Vagina (tissue), 2 donors: ENCODE measurements at regions not wholly inside any gene's neighbourhood (a gene's known extent, or its start where the extent isn't known, plus 50 kb on each side); places are given as distances from the start of the nearest gene placed in this dataset.

ENCODE experiments used
- DNase-seq, 2 donors: peaks; one replicate each; pipeline ENCODE4 v3.0.0-alpha.2; 2017; ENCODE audit errors: extremely low spot score in 2 of 2
- H3K27ac ChIP-seq: fragments of 200-600 bp; sonication (generic); one replicate; pipeline ENCODE4 v1.5.1; 2019
- H3K27me3 ChIP-seq: fragments of 200-600 bp; sonication (generic); one replicate; pipeline ENCODE4 v1.5.1; 2019
- H3K36me3 ChIP-seq, 2 donors: fragments of 200-600 bp; sonication (generic); one replicate each; pipeline ENCODE4 v1.5.1; 2017 to 2019
- H3K4me1 ChIP-seq: fragments of 200-600 bp; sonication (generic); one replicate; pipeline ENCODE4 v1.5.1; 2019
- H3K4me3 ChIP-seq, 2 donors: fragments of 200-600 bp; sonication (generic); 1 replicate in 1 of 2; 2 replicates in 1 of 2; pipeline ENCODE4 v1.5.1; 2016 to 2019
- H3K9me3 ChIP-seq: fragments of 200-600 bp; sonication (generic); one replicate; pipeline ENCODE4 v1.5.1; 2019
- POLR2A ChIP-seq, 2 donors: fragments of 450-650 bp; IDR thresholded peaks; one replicate each; pipeline ENCODE4 v1.6.1; 2017; ENCODE audit warnings: antibody characterized with exemption in 2 of 2, mild to moderate bottlenecking in 2 of 2, moderate library complexity in 2 of 2
- POLR2AphosphoS5 ChIP-seq, 2 donors: sonication (generic); formaldehyde crosslinking; IDR thresholded peaks; one replicate each; pipeline ENCODE4 v1.9.0; 2017; ENCODE audit warnings: antibody characterized with exemption in 2 of 2, mild to moderate bottlenecking in 2 of 2, low read depth in 1 of 2; ENCODE audit not compliant: insufficient read depth in 1 of 2
- intact Hi-C: fragments of 100-400 bp; cut with DNase I; formaldehyde crosslinking; loops from one replicate; pipeline ENCODE4 v1.15.1; 2023
- TF ChIP-seq, protein P1 (sequence below), 3 experiments: fragments of 450-650 bp in 2 of 3; fragments of 200-600 bp in 1 of 3; sonication (generic) in 1 of 3; IDR thresholded peaks; one replicate each; pipeline ENCODE4 v1.5.1; 2017 to 2019; ENCODE audit warnings: antibody characterized with exemption in 3 of 3, mild to moderate bottlenecking in 2 of 3, moderate library complexity in 2 of 3

DNA sequence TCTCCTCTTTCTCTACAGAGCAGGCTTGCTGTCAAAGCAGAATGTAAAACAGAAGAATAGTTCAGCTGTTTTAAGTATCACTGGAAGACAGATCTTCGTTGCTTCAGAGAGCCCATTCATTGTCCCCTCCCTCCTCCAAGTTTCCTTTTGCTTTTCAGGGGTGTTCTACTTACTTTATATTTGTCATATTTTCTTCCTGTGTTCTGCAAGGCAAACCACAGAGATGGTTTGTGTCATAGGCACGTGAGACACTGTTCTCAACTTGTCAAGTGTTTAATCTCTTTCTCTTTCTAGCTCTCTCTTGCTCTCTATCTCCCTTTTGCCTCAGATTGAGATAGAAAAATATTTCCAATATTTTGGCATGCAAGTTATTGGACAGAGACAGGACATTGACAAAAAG, 228.9 kb upstream of the DEFB112 start:
- no peak for DNase-seq
- no peaks in the 10 kb centered on the region for H3K27me3 ChIP-seq
- no peaks in the 10 kb centered on the region for H3K4me1 ChIP-seq
- H3K27ac ChIP-seq: no peak overlapping the region
- no peaks in the 10 kb centered on the region for H3K9me3 ChIP-seq
- intact Hi-C loops: no loop called here
- H3K36me3 ChIP-seq: no peaks in the 10 kb centered on the region
- TF ChIP-seq POLR2A (IDR thresholded peaks at IDR 0.05) (no peak), POLR2AphosphoS5 (IDR thresholded peaks at IDR 0.05; ENCODE audit: insufficient read depth in 1 of 2, low read depth in 1 of 2) (no peak)
- TF ChIP-seq, protein P1, sequence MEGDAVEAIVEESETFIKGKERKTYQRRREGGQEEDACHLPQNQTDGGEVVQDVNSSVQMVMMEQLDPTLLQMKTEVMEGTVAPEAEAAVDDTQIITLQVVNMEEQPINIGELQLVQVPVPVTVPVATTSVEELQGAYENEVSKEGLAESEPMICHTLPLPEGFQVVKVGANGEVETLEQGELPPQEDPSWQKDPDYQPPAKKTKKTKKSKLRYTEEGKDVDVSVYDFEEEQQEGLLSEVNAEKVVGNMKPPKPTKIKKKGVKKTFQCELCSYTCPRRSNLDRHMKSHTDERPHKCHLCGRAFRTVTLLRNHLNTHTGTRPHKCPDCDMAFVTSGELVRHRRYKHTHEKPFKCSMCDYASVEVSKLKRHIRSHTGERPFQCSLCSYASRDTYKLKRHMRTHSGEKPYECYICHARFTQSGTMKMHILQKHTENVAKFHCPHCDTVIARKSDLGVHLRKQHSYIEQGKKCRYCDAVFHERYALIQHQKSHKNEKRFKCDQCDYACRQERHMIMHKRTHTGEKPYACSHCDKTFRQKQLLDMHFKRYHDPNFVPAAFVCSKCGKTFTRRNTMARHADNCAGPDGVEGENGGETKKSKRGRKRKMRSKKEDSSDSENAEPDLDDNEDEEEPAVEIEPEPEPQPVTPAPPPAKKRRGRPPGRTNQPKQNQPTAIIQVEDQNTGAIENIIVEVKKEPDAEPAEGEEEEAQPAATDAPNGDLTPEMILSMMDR (IDR thresholded peaks at IDR 0.05): no peak
- H3K4me3 ChIP-seq: no peak overlapping the region

DNA sequence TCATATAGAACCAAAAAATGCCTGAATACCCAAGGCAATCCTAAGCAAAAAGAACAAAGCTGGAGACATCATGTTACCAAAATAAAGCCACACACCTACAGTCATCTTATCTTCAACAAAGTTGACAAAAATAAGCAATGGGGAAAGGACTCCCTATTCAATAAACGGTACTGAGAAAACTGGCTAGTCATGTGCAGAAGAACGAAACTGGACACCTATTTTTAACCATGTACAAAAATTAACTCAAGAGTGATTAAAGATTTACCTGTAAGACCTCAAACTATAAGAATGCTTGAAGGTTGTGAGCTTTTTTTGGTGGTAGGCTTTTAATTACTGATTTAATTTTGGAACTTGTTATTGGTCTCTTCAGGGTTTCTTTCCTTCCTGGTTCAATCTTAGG, 236.0 kb upstream of the DEFB112 start:
- Histone ChIP-seq H3K27me3 (no peaks in the 10 kb centered on the region), H3K27ac (no peak overlapping the region), H3K4me1 (no peaks in the 10 kb centered on the region), H3K36me3 (no peaks in the 10 kb centered on the region), H3K4me3 (no peak overlapping the region), H3K9me3 (no peaks in the 10 kb centered on the region)
- intact Hi-C loops: no loop called here
- no peak for DNase-seq
- TF ChIP-seq POLR2AphosphoS5 (IDR thresholded peaks at IDR 0.05; ENCODE audit: insufficient read depth in 1 of 2, low read depth in 1 of 2) (no peak), POLR2A (IDR thresholded peaks at IDR 0.05) (no peak)
- TF ChIP-seq, protein P1 (IDR thresholded peaks at IDR 0.05): no peak

DNA sequence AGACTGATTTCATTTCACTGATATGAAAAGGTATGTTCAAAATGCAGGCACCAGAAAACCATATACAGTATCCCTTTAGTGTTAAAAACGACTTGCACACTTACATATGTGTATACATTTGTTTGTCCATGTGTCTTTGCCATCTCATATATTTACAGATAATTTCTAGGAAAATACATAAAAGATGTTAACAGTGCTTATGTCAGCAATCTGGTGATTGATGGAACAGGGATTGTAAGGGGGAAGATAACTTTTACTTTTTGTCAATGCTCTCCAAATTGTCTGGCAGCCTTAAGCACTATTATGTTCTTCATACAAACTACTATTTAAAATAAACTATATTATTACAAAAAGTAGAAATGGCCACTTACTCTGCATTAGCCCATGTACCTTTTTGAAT, 238.5 kb upstream of the DEFB112 start:
- intact Hi-C loops: no loop called here
- no peaks in the 10 kb centered on the region for H3K27me3 ChIP-seq

DNA sequence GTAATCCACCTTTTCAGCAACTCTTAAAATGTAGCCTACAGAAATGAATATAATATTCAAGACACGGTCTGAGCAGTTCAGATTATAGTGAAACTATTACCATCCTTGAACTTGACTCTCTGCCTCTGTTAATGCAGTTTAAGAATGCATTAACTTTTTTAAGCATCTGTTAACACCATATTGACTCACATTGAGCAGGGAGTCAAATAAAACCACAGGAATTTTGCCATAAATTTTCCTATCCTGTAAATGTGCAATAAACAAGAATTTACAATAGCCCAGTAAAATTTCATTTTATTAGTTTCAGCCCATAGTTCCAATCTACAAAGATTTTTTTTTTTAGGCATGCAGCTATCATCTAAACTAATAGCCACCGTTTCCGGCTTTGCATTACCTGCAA, 239.2 kb upstream of the DEFB112 start:
- no peaks in the 10 kb centered on the region for H3K36me3 ChIP-seq
- H3K9me3 ChIP-seq: no peaks in the 10 kb centered on the region
- TF ChIP-seq POLR2A (IDR thresholded peaks at IDR 0.05): no peak
- TF ChIP-seq POLR2AphosphoS5 (IDR thresholded peaks at IDR 0.05; ENCODE audit: insufficient read depth in 1 of 2, low read depth in 1 of 2): no peak
- TF ChIP-seq, protein P1 (IDR thresholded peaks at IDR 0.05): no peak
- H3K4me1 ChIP-seq: no peaks in the 10 kb centered on the region
- no peaks in the 10 kb centered on the region for H3K27me3 ChIP-seq
- H3K4me3 ChIP-seq: no peak overlapping the region
- intact Hi-C loops: no loop called here
- DNase-seq: no peak
- no peak overlapping the region for H3K27ac ChIP-seq

More for the DNA sequence above, 238.5 kb upstream of the DEFB112 start:
- no peaks in the 10 kb centered on the region for H3K9me3 ChIP-seq
- H3K27ac ChIP-seq: no peak overlapping the region
- H3K4me3 ChIP-seq: no peak overlapping the region
- no peaks in the 10 kb centered on the region for H3K36me3 ChIP-seq
- no peaks in the 10 kb centered on the region for H3K4me1 ChIP-seq
- DNase-seq: no peak
- TF ChIP-seq, protein P1 (IDR thresholded peaks at IDR 0.05): no peak
- no peak for TF ChIP-seq POLR2A (IDR thresholded peaks at IDR 0.05)
- no peak for TF ChIP-seq POLR2AphosphoS5 (IDR thresholded peaks at IDR 0.05; ENCODE audit: insufficient read depth in 1 of 2, low read depth in 1 of 2)

DNA sequence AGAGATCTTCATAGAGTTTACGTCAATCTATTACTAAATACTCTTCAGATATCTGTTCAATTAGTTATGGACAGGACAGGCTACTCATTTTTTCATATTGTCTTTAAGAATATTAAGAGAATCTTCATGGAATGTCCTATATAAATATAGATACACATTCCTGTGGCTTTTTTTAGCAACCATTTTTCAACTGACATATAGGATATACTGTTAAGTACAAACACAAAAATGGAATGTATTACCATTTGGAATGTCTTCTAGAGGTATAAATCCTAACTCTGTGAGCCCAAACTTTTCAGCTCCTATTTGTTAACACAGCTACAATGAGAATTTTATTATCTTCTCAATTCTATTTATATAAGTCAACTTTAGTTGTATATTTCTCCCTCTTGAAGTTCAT, 239.6 kb upstream of the DEFB112 start:
- intact Hi-C loops: no loop called here
- TF ChIP-seq POLR2A (IDR thresholded peaks at IDR 0.05) (no peak), POLR2AphosphoS5 (IDR thresholded peaks at IDR 0.05; ENCODE audit: insufficient read depth in 1 of 2, low read depth in 1 of 2) (no peak)
- TF ChIP-seq, protein P1 (IDR thresholded peaks at IDR 0.05): no peak
- DNase-seq: no peak
- H3K9me3 ChIP-seq: no peaks in the 10 kb centered on the region
- no peaks in the 10 kb centered on the region for H3K27me3 ChIP-seq
- no peaks in the 10 kb centered on the region for H3K36me3 ChIP-seq
- H3K4me3 ChIP-seq: no peak overlapping the region
- H3K4me1 ChIP-seq: no peaks in the 10 kb centered on the region
- no peak overlapping the region for H3K27ac ChIP-seq
